ENCODE measurements at regions not wholly inside any gene's neighbourhood (a gene's known extent, or its start where the extent isn't known, plus 50 kb on each side); places are given as distances from the start of the nearest gene placed in this dataset.

DNA sequence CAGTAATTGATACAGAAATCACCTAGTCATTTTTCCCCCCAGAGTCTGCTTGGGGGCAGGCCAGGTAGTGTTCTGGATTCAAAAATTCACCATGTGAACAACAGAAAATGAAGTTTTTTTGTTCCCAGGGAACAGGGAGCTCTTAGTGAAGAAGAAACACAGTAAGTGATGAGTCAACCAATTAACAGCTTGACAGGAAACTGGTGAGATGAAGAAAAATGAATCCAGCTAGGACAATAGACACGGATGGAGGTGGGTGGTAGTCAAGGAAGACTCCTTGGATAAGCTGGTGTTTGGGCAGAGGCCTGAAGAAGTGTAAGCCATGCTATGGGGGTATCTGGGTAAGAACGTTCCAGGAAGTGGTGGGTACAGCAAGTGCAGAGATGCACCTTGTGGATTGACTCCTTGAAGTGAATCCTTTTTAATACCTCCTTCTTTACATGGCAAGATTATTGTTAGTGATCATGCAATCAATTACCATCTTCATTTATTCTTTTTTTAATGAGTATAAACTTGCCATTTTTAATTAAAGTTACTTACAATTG is 339.9 kb upstream of the RGMA start:
- DNase-seq (ENCODE audit: low spot score) = no peak

DNA sequence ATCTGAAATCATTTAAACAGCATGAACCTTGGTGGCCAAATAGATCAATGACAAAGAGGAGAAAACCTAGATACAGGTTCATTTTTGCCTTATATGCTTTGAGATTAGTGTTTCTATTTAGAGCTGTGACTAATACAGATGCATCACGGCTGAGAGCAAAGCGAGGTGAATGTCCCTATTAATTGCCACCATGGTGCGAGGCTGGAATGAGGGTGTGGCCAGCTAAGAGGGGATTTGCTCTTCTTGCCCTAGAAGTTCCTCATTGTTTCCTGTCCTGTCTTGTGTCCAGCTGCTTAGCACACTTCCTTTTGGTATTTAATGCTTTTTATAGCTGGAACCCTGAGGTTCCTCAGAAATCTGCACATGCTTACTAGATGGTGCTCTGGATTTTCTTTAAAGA is 339.1 kb upstream of the RGMA start:
- no peak for DNase-seq (ENCODE audit: low spot score)

- no peak for DNase-seq (ENCODE audit: low spot score)
These were observed 335.1 kb upstream of the RGMA start for GRCh38 chr15:93424131-93424530.

GRCh38 chr15:93422476-93422875 is 333.5 kb upstream of the RGMA start:
- no peak for DNase-seq (ENCODE audit: low spot score)

DNA sequence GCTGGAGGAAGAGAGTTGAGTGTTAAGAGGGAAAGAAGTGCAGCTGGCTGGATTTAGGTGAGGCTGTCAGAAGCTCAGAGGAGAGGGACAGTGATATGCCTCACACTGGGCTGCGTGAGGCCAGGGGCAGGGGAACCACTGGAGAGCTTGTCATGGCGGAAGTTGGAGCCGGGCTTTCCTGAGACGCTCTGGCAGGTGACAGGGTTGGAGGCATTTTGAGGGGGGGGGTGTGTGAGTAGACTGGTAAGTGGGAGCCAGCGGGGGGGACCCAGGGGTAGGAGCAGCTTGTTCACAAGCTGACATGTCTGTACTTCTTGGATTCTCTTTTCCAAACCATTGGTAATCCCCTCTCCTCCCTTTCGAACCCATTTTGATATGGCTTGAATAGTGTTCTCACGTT is 331.5 kb upstream of the RGMA start:
- DNase-seq (ENCODE audit: low spot score) = no peak

GRCh38 chr15:93420050-93420452 is 331.0 kb upstream of the RGMA start:
- DNase-seq (ENCODE audit: low spot score) = no peak

- no peak for DNase-seq (ENCODE audit: low spot score)
These were observed 329.6 kb upstream of the RGMA start for GRCh38 chr15:93418566-93418965.

GRCh38 chr15:93417631-93418030 is 328.6 kb upstream of the RGMA start:
- DNase-seq (ENCODE audit: low spot score) = no peak

- no peak for DNase-seq (ENCODE audit: low spot score)
These were observed 328.1 kb upstream of the RGMA start for GRCh38 chr15:93417156-93417555.

DNA sequence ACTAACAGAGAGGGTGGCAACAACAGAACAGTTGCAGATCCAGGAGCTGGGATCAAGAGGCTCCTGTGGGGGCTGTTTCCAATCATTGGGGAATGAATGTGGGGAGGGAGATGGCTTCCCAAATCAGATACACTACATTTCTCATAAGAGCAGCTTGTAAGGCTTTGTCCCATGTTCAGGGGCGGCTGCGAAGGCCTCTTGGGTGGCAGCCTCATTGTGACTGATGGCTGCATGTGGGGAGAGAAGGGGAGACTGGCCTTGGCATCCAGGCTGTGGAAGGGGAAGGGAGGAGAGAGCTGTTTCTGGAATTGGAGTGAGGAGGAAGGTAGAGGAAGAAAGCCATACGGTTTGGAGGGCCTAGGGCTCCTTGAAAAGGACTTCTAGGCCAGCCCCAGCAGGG is 326.6 kb upstream of the RGMA start:
- DNase-seq (ENCODE audit: low spot score) = no peak

DNA sequence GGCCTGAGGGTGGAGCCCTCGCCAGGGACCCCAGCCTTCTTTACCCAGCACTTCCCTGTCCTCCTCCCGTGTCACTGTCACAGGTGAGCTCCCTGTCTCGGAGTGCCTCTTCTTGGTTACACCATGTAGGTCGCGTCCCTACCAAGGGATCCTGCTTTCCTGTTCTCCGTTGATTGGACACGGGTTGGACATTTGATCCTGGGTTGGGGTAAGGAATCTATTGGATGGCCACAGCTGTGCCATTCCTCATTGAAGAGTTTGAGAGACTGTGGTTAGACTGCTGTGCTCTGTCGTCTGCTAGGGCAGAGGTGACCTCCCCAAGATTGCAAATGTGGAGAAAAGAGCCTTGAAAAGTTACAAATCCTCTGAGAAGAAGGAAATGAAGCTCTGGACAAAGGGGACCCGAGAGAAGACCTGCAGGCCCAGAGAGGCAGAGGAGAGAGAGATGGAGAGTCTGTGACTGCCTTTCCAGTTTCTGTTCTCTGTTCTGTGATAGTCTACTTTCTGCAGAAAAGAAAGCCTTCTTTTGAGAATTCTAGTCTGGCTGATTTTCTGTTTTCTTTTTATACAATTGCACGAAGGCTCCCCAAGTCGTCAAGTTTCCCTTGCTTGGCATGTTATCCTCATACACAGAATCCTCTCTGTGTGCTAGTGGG is 325.7 kb upstream of the RGMA start:
- DNase-seq (ENCODE audit: low spot score) = no peak

DNA sequence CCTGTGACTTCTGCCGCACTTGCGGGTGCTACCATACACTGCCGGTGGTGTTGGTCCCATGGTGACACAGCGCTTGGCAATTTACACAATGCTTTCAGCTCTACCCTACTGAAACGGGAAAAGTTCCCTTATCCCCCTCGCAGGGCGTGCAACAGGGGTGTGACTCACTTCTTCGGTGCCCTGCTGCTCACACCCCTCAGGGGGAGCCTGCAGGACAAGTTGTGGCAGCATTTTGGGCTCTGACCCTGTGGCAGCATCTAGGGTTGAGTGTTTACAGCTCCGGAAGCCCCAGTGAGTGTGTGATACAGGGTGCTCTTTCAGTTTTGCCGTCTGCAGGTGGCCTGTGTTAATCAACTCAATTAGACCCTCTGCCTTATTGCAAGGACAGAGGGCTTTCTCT is 324.7 kb upstream of the RGMA start:
- no peak for DNase-seq (ENCODE audit: low spot score)

- no peak for DNase-seq (ENCODE audit: low spot score)
These were observed 310.1 kb upstream of the RGMA start for GRCh38 chr15:93399121-93399520.

DNA sequence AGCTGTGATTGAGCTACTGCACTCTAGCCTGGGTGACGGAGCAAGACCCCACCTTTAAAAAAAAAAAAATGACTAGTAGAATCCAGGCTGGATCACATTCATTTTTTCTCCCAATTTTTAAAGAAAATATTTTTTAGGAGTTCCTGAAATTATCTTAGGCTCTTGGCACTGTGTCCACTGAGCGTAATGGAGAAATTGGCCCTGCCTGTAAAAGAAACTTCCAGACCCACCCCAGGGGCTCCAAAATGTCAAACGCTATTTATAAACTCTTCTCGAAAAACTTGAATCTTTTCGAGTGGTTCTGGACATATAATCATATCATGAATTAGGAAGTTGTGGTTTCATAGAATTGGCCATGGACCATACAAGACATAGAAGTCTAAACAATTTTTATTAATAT is 300.2 kb upstream of the RGMA start:
- no peak for DNase-seq (ENCODE audit: low spot score)

DNA sequence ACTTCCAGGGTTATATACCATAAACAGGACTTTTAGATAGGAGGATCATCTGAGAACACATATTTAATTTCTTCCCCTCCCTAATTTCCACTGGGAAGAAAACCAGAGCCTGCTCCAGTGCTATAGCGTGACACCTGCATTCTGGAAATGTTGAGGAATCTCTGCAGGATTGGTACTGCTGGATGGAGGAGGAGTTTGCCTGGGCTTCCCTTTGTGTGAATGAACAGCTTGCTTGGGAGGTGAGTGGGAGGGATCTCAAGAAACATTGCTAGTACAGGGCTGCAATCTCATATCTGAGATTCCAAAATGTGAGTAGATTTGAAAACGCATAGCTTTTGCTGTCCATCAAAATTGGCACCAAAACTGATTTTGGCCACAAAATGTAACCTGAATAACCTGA is 295.9 kb upstream of the RGMA start:
- peak; percentile 17 for DNase-seq (ENCODE audit: low spot score)

DNA sequence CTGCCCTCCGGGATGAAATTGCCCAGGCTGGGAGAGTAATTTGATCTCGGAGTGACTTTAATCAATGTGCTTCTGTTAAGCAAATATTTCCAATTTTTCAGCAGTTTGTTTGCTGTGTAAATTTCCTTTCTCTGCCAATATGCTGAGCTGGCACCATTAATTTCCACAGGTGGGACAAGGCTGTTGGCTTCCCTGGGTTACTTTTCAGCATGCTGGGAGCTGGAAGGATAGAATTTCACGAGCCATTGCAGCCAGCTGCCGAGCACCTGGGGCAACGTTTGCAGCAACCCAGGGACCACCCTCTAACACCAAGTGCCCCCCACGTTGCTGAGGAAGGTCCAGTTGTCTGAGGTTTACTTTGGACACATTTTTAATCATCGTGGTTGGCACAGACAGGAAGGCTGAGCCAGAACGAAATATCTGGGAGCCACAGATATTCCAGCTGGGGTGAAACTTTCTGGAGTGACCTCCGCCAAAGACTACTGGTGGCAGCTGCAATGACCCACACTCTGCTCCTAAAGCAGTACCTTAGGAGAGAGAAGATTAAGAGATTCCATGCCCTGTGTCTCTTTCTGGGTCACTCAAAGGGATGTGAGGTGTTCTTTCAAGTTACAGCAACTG is 293.3 kb upstream of the RGMA start:
- no peak for DNase-seq (ENCODE audit: low spot score)

DNA sequence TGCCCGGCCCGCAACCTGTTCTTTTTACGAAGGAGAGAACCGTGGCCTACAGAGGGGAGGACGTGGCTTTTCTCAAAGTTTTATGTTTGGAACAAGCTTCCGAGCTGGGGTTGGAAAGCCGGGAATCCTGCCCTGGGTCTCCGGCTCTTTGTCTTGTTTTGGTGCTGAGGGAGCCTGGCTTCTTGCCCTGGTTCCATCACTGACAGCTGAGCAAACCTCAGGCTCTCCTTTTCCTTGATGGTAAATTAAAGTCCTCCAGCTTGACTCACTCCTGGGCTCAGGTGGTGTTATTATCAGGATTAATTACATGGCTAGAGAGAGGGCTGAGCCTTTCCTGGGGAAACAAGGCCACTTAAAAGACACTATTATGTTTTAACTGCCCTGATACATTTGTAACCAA is 289.5 kb upstream of the RGMA start:
- DNase-seq (ENCODE audit: low spot score) = no peak

- DNase-seq (ENCODE audit: low spot score) = no peak
These were observed 283.8 kb upstream of the RGMA start for GRCh38 chr15:93372865-93373223.

GRCh38 chr15:93372208-93372864 is 283.3 kb upstream of the RGMA start:
- DNase-seq (ENCODE audit: low spot score) = no peak

DNA sequence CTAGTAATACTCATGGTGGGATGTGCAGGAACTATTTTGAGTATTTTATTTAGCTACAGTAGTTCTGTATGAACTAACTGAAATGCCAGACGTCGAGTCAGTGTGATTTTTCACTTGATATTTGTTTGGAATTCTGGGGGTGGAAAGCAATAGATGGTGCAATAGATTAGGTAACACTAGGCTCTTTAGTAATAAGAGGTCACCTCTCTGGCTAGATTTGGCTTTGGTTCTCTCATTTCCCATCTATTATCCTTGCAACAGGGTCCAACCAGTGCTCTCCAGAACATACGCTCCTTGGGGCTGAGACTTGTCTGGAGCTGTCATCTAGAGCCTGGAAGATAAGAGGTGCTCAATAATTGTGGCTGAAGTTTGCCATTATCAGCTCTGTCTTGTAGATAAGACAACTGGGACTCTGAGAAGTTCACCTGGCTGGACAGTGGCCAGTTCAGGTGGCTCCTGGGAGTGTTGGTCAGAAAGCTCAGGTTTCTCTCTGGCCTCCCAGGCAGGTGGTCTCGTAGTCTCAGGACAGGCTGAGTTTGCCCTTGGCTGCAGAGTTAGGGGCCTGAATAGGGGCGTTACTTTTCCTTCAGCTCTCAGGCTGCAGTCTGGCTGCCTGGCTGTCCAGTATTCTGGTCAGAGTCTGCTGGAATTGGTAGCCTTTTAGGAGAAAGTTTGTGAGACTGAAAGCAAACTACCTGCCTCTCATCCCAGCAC is 277.5 kb upstream of the RGMA start:
- DNase-seq (ENCODE audit: low spot score) = no peak

GRCh38 chr15:93362821-93363220 is 273.8 kb upstream of the RGMA start:
- no peak for DNase-seq (ENCODE audit: low spot score)

DNA sequence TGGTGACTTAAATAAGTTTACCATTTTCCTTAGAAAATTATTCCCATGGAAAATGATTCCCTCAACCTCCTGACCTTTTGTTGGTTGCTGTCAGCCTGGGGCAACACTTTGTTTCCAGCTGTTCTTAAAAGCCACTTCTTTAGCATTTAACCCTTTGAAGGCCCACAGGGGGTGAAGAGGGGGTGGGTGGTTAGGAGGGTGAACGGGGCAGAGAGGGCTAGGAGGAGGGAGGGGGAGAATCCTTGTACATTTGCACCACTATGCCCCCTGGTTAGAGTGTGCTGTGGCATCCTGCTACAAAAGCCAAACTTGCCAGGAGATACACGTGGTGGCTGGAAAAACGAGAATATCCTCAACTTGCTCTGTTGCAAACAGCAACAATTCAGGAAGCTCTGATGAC is 273.2 kb upstream of the RGMA start:
- DNase-seq (ENCODE audit: low spot score) = no peak

GRCh38 chr15:93361703-93362102 is 272.7 kb upstream of the RGMA start:
- DNase-seq (ENCODE audit: low spot score) = no peak
